Ovary (tissue), 7 donors: ENCODE measurements at regions not wholly inside any gene's neighbourhood (a gene's known extent, or its start where the extent isn't known, plus 50 kb on each side); places are given as distances from the start of the nearest gene placed in this dataset.

ENCODE experiments used
- DNase-seq, 5 donors: peaks; one replicate each; pipeline ENCODE4 v3.0.0-alpha.2; 2019 to 2020
- H3K27ac ChIP-seq, 2 donors: fragments of 200-600 bp; one replicate each; pipeline versions ENCODE4 v1.5.1 to v1.8.0; 2019 to 2022
- H3K27me3 ChIP-seq: fragments of 200-600 bp; one replicate; pipeline ENCODE4 v1.8.0; 2022
- H3K36me3 ChIP-seq: fragments of 200-600 bp; sonication (generic); one replicate; pipeline ENCODE4 v1.5.1; 2019
- H3K4me1 ChIP-seq: one replicate; pipeline ENCODE4 v1.8.1; 2013; ENCODE audit warnings: mild to moderate bottlenecking, moderate library complexity; ENCODE audit not compliant: insufficient read depth
- H3K4me3 ChIP-seq: fragments of 200-600 bp; sonication (generic); one replicate; pipeline ENCODE4 v1.5.1; 2017
- H3K9me3 ChIP-seq, 2 donors: fragments of 200-600 bp in 1 of 2; sonication (generic) in 1 of 2; one replicate each; pipeline versions ENCODE4 v1.5.1 to v1.8.1; 2013 to 2019; ENCODE audit warnings: mild to moderate bottlenecking in 1 of 2, moderate library complexity in 1 of 2
- EP300 ChIP-seq: sonication (generic); formaldehyde crosslinking; IDR thresholded peaks from one replicate; pipeline ENCODE4 v1.6.1; 2017; ENCODE audit warnings: antibody characterized with exemption
- POLR2A ChIP-seq: fragments of 450-650 bp; IDR thresholded peaks from one replicate; pipeline ENCODE4 v1.6.1; 2017; ENCODE audit warnings: antibody characterized with exemption, mild to moderate bottlenecking, moderate library complexity
- WGBS, 3 donors: extraction: QIAGEN DNeasy Blood & Tissue Kit in 1 of 3; methylation state at CpG; one replicate each; pipeline versions ENCODE4 v1.1.5 to v1.1.7; 2013 to 2017; 5-methylcytosine and 5-hydroxymethylcytosine counted together
- intact Hi-C, 4 donors: fragments of 100-400 bp; cut with DNase I; formaldehyde crosslinking; loops; one replicate each; pipeline versions ENCODE4 v1.11.0 to v1.15.1; 2022 to 2023
- TF ChIP-seq, protein P1 (sequence below), 3 donors: fragments of 450-650 bp in 2 of 3; fragments of 200-600 bp in 1 of 3; IDR thresholded peaks; one replicate each; pipeline versions ENCODE4 v1.5.1 to v1.8.0; 2016 to 2022; ENCODE audit warnings: antibody characterized with exemption in 3 of 3, mild to moderate bottlenecking in 1 of 3
- donor health status: DM: no; HTN: no; CAD: no; lungs with moderate emphysema.
- donor health status: DM: no; HTN: no; CAD: no.
- donor health status: Bipolar disorder and iron deficiency.
- donor health status: DM: no; HTN: no; CAD: no.
- donor health status: DM: yes; HTN: yes; CAD: no.

DNA sequence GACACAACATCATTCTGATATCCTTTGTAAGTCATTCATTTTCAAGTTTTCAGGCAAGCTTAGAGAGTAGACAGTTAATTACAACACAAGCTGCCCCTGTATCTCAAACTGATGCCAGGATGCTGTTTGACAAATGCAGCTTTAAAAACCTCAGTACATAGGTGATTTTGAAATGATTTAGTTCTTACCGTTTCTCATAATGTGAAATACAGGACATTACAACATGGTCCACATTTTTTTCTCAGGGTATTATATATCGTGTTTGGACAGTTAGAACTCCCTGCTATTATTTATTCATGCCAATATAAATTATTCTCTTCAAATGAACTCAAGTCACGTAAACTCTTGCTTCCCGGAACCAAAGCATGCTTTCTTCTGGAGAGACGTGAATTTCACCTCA is 1013.9 kb downstream of the EPHA3 start:
- no peak for DNase-seq
- Histone ChIP-seq H3K36me3 (no peaks in the 10 kb centered on the region), H3K4me3 (no peak overlapping the region), H3K9me3 (no peaks in the 10 kb centered on the region), H3K27me3 (no peaks in the 10 kb centered on the region), H3K27ac (no peak overlapping the region), H3K4me1 (no peaks in the 10 kb centered on the region)
- 25 to 28% (median 27%) methylated on average over 5 of the region's 5 CpGs for WGBS, 3 donors
- intact Hi-C loops: no loop called here
- TF ChIP-seq POLR2A: no peak
- TF ChIP-seq EP300: no peak
- TF ChIP-seq, protein P1, sequence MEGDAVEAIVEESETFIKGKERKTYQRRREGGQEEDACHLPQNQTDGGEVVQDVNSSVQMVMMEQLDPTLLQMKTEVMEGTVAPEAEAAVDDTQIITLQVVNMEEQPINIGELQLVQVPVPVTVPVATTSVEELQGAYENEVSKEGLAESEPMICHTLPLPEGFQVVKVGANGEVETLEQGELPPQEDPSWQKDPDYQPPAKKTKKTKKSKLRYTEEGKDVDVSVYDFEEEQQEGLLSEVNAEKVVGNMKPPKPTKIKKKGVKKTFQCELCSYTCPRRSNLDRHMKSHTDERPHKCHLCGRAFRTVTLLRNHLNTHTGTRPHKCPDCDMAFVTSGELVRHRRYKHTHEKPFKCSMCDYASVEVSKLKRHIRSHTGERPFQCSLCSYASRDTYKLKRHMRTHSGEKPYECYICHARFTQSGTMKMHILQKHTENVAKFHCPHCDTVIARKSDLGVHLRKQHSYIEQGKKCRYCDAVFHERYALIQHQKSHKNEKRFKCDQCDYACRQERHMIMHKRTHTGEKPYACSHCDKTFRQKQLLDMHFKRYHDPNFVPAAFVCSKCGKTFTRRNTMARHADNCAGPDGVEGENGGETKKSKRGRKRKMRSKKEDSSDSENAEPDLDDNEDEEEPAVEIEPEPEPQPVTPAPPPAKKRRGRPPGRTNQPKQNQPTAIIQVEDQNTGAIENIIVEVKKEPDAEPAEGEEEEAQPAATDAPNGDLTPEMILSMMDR (IDR thresholded peaks at IDR 0.05): no peak

DNA sequence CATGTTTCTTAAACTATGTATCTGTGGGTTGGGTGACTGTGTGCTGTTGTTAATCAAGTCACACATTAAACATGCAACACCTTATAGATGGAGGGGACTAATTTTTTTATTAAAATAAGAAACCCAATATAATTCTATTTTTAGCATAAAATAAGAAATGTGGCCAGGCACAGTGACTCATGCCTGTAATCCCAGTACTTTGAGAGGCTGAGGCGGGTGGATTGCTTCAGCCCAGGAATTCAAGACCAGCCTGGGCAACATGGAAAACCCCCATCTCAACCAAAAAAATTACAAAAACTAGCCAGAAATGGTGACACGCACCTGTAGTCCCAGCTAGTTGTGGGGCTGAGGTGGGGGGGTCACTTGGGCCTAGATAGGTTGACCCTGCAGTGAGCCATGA is 1021.0 kb downstream of the EPHA3 start:
- intact Hi-C loops: no loop called here
- TF ChIP-seq EP300 (no peak), POLR2A (no peak)
- TF ChIP-seq, protein P1 (IDR thresholded peaks at IDR 0.05): no peak
- no peaks in the 10 kb centered on the region for H3K9me3 ChIP-seq
- DNase-seq: no peak
- no peak overlapping the region for H3K27ac ChIP-seq
- H3K4me3 ChIP-seq: no peak overlapping the region
- WGBS, 3 donors: 83 to 95% (median 94%) methylated on average over 2 of the region's 2 CpGs
- no peaks in the 10 kb centered on the region for H3K4me1 ChIP-seq
- H3K27me3 ChIP-seq: no peaks in the 10 kb centered on the region
- no peaks in the 10 kb centered on the region for H3K36me3 ChIP-seq

DNA sequence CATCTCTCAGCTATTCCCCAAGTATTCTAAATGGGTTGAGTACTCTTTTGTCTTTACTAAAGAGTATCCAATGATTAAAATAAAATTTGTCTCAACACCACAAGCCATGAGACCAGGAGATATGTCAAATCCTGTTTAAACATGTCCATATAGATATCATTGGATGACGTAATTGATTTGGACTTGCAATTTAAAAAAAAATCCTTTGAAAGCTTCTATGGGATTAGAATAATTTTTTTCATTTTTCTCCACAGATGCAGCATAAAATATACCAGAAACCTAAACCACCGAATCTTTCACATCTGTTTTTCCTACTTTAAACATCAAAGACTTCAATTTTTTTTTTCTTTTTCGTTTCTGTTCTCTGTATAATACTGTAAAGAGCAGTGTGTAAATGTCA is 1022.3 kb downstream of the EPHA3 start:
- H3K4me3 ChIP-seq: no peak overlapping the region
- intact Hi-C loops: no loop called here
- TF ChIP-seq POLR2A (no peak), EP300 (no peak)
- TF ChIP-seq, protein P1 (IDR thresholded peaks at IDR 0.05): no peak
- no peaks in the 10 kb centered on the region for H3K36me3 ChIP-seq
- no peaks in the 10 kb centered on the region for H3K27me3 ChIP-seq
- no peaks in the 10 kb centered on the region for H3K9me3 ChIP-seq
- no peak for DNase-seq
- no peak overlapping the region for H3K27ac ChIP-seq
- WGBS, 3 donors: 55 to 64% (median 58%) methylated on average over 3 of the region's 3 CpGs
- no peaks in the 10 kb centered on the region for H3K4me1 ChIP-seq

GRCh38 chr3:90132197-90132596 is 1024.8 kb downstream of the EPHA3 start:
- 31 to 49% (median 39%) methylated on average over 1 of the region's 1 CpG for WGBS, 3 donors

More at GRCh38 chr3:90132197-90132596, 1024.8 kb downstream of the EPHA3 start:
- intact Hi-C loops: no loop called here
- TF ChIP-seq, protein P1 (IDR thresholded peaks at IDR 0.05): no peak
- TF ChIP-seq POLR2A (no peak), EP300 (no peak)
- Histone ChIP-seq H3K9me3 (no peaks in the 10 kb centered on the region), H3K36me3 (no peaks in the 10 kb centered on the region), H3K27me3 (no peaks in the 10 kb centered on the region), H3K4me3 (no peak overlapping the region), H3K4me1 (no peaks in the 10 kb centered on the region), H3K27ac (no peak overlapping the region)
- no peak for DNase-seq
